CD4-positive, alpha-beta T cell treated with Interleukin-2 at 100 ng/mL for 4 hours (primary cell): ENCODE measurements at regions not wholly inside any gene's neighbourhood (a gene's known extent, or its start where the extent isn't known, plus 50 kb on each side); places are given as distances from the start of the nearest gene placed in this dataset.

Experiments used
- DNase-seq: peaks from one replicate; pipeline ENCODE4 v3.0.0-alpha.2; 2020; ENCODE audit warnings: low spot score

- peak; percentile 23 for DNase-seq
Measured at GRCh38 chr14:65281991-65282895, 130.3 kb upstream of the FUT8 start.

GRCh38 chr14:65282896-65283253 lies 129.7 kb upstream of the FUT8 start:
- DNase-seq, result no peak

- DNase-seq, result peak; percentile 27
Measured at GRCh38 chr14:65286443-65286842, 126.1 kb upstream of the FUT8 start.

GRCh38 chr14:65287264-65288131 lies 125.0 kb upstream of the FUT8 start:
- peak; percentile 66 for DNase-seq

GRCh38 chr14:65290830-65291229 lies 121.7 kb upstream of the FUT8 start:
- no peak for DNase-seq

GRCh38 chr14:65291531-65291930 lies 121.0 kb upstream of the FUT8 start:
- DNase-seq, result no peak

- no peak for DNase-seq
Measured at GRCh38 chr14:65294816-65295215, 117.7 kb upstream of the FUT8 start.

GRCh38 chr14:65296402-65296801 lies 116.1 kb upstream of the FUT8 start:
- no peak for DNase-seq

GRCh38 chr14:65296876-65297275 lies 115.7 kb upstream of the FUT8 start:
- DNase-seq, result no peak

GRCh38 chr14:65297744-65298143 lies 114.8 kb upstream of the FUT8 start:
- DNase-seq, result no peak

GRCh38 chr14:65299826-65300225 lies 112.7 kb upstream of the FUT8 start:
- peak; percentile 20 for DNase-seq

DNA sequence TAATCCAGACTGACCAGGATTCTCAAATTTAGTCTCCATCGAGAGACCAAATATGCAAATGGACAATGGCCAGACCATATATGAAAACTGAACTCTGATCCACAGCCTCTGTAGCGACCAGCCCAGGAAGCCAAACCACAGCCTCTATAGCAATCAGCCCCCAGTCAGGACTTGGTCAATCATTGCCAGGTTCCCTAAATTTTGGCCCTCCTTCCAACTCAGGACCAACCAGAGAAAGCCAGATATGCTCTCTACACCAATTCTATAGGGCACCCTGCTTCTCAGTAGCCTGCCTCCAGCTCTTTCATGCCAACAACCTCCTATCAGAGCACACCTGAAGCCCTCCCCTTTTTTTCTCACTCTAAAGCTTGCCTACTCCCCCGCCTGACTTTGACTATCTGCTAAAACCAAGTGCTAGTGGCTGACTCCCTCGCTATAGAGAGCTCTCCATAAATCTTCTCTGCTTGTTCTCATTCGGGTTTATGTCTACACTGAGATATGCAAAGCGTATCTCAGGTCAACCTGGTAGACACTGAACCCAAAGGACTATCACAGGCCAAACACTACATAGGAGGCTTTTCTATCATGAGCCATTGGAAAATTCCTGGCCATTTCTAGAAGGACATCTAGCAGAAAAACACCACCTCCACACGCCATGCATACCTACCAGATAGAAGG lies 110.5 kb upstream of the FUT8 start:
- no peak for DNase-seq

GRCh38 chr14:65302571-65303189 lies 109.8 kb upstream of the FUT8 start:
- no peak for DNase-seq

GRCh38 chr14:65303190-65303898 lies 109.2 kb upstream of the FUT8 start:
- no peak for DNase-seq

GRCh38 chr14:65303899-65304222 lies 108.7 kb upstream of the FUT8 start:
- no peak for DNase-seq

- DNase-seq, result no peak
Measured at GRCh38 chr14:65304239-65304638, 108.3 kb upstream of the FUT8 start.

DNA sequence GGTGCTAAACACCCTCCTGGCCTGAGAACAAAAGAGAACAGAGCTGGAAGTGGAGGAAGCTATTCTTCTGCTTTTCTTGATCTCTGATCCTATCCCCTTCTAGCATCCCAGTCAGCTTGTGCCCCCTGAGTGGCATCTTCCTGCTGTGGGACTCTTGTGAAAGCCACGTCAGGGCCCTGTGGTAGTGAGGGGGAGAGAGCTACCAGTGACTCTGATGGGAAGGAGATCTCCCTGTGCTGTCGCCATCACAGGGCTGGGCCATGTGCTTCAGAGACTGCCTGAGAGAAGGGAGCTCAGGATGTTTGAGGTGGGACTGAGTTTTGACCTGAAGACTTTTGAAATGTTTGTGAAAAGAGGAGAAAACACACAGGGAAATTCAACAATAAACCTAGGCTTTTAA lies 107.6 kb upstream of the FUT8 start:
- DNase-seq, result no peak

DNA sequence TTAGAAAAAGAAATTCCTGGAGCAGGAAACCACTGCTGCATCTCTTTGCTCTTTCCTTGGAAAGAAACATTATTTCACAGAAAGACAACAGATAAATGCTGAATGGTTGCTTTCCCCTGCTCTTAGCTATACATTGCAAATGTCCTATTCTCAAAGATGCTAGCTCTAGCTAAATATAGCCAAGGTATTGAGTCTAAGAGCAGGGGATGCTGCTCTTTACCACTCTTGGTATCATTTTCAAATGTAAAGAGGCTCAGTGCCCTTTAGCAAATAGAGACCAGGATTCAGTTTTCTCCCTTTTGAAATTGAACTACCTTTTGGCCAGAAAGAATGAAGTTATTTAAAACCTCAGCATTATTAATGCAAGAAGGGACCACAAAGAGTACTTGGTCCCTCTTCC lies 104.0 kb upstream of the FUT8 start:
- no peak for DNase-seq

GRCh38 chr14:65310568-65310967 lies 102.0 kb upstream of the FUT8 start:
- no peak for DNase-seq

- no peak for DNase-seq
Measured at GRCh38 chr14:65312859-65313258, 99.7 kb upstream of the FUT8 start.

DNA sequence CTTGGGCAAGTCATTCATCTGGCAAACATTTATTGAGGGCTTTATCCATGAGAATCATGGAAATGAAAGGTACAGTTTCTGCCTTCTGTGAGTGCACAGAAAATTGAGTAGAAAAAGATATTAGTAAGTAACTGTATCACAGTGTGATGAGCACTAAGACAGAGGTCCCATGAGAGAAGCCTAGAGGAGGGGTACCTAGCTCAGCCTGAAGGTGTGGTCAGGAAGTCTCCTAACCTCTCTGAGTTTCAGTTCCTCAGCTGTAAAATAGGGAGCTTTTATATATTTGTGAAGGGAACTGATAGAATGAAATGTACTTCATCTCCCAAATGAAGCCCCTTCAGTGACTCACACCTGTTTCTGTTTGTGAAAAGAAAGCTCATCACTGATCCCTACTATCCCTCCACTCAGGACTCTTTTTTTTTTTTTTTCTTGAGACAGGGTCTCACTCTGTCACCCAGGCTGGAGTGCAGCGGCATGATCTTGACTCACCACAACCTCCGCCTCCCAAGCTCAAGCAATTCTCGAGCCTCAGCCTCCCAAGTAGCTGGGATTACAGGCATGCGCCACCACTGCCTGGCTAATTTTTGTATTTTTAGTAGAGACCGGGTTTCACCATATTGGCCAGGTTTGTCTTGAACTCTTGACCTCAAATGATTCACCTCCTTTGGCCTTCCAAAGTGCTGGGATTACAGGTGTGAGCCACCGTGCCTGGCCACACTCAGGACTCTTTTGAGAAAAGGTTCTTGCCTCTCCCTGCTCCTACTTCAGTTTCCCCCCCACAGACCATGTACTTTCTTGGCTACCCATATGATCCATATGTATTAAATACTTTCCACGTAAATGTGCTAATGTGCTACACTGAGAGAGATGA lies 93.7 kb upstream of the FUT8 start:
- no peak for DNase-seq
